ENCODE measurements at regions not wholly inside any gene's neighbourhood (a gene's known extent, or its start where the extent isn't known, plus 50 kb on each side); places are given as distances from the start of the nearest gene placed in this dataset.

DNA sequence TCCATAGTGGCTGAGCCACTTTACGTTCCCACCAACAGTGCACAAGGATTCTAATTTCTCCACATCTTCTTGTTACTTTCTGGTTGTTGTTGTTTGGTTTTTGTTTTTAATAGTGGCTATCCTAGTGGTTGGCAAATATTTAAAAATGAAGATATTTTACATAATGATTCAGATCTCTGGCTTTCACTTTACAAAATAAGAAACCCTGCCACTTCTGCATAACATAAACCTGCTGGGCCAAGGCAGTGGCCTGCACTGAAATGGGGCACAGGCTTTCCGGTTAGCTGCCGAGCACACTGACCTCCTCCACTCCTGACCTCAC lies 320.4 kb downstream of the RPS6KC1 start:
- TF ChIP-seq, protein P1, sequence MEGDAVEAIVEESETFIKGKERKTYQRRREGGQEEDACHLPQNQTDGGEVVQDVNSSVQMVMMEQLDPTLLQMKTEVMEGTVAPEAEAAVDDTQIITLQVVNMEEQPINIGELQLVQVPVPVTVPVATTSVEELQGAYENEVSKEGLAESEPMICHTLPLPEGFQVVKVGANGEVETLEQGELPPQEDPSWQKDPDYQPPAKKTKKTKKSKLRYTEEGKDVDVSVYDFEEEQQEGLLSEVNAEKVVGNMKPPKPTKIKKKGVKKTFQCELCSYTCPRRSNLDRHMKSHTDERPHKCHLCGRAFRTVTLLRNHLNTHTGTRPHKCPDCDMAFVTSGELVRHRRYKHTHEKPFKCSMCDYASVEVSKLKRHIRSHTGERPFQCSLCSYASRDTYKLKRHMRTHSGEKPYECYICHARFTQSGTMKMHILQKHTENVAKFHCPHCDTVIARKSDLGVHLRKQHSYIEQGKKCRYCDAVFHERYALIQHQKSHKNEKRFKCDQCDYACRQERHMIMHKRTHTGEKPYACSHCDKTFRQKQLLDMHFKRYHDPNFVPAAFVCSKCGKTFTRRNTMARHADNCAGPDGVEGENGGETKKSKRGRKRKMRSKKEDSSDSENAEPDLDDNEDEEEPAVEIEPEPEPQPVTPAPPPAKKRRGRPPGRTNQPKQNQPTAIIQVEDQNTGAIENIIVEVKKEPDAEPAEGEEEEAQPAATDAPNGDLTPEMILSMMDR (IDR thresholded peaks at IDR 0.05; ENCODE audit: low read depth, low read length) = no peak
- no peak for TF ChIP-seq EZH2phosphoT487 (IDR thresholded peaks at IDR 0.05; ENCODE audit: low read depth)
